ENCODE measurements at regions not wholly inside any gene's neighbourhood (a gene's known extent, or its start where the extent isn't known, plus 50 kb on each side); places are given as distances from the start of the nearest gene placed in this dataset.
"Not testable (repeated sequence)": the region's sequence is repeated elsewhere in the genome, so short reads cannot be mapped to it uniquely, and the experiment has no call there.

DNA sequence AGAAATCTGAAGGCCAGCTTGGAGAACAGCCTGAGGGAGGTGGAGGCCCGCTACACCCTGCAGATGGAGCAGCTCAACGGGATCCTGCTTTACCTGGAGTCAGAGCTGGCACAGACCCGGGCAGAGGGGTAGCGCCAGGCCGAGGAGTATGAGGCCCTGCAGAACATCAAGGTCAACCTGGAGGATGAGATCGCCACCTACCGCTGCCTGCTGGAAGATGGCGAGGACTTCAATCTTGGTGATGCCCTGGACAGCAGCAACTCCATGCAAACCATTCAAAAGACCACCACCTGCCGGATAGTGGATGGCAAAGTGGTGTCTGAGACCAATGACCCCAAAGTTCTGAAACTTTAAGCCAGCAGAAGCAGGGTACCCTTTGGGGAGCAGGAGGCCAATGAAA is 318.4 kb downstream of the ZFHX3 start:
- H3K27me3 ChIP-seq (replicated peaks); in situ Hi-C loops (cut with HindIII; ENCODE audit: low pct_ligation_motif_present, low sequenced_read_pairs); H3K36me3 ChIP-seq (replicated peaks); H3K27ac ChIP-seq; DNase-seq; H3K4me3 ChIP-seq (ENCODE audit: low read depth, low read length): not testable (repeated sequence)

DNA sequence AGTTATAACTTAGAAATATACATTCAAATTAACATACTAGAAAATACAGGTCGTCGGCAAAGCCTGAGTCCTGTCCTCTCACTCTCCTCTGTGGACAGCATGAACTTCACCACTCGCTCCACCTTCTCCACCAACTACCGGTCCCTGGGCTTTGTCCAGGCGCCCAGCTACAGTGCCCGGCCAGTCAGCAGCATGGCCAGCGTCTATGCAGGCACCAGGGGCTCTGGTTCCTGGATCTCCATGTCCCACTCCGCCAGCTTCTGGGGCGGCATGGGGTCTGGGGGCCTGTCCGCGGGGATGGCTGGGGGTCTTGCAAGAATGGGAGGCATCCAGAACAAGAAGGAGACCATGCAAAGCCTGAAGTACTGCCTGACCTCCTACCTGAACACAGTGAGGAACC is 319.4 kb downstream of the ZFHX3 start:
- no peaks in the 10 kb centered on the region for H3K27me3 ChIP-seq (replicated peaks)
- no peak overlapping the region for H3K4me3 ChIP-seq (ENCODE audit: low read depth, low read length)
- DNase-seq, result no peak
- no peak overlapping the region for H3K27ac ChIP-seq
- TF ChIP-seq, protein P1, sequence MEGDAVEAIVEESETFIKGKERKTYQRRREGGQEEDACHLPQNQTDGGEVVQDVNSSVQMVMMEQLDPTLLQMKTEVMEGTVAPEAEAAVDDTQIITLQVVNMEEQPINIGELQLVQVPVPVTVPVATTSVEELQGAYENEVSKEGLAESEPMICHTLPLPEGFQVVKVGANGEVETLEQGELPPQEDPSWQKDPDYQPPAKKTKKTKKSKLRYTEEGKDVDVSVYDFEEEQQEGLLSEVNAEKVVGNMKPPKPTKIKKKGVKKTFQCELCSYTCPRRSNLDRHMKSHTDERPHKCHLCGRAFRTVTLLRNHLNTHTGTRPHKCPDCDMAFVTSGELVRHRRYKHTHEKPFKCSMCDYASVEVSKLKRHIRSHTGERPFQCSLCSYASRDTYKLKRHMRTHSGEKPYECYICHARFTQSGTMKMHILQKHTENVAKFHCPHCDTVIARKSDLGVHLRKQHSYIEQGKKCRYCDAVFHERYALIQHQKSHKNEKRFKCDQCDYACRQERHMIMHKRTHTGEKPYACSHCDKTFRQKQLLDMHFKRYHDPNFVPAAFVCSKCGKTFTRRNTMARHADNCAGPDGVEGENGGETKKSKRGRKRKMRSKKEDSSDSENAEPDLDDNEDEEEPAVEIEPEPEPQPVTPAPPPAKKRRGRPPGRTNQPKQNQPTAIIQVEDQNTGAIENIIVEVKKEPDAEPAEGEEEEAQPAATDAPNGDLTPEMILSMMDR (IDR thresholded peaks at IDR 0.05; ENCODE audit: low read depth, low read length, missing control alignments), result no peak
- no peaks in the 10 kb centered on the region for H3K36me3 ChIP-seq (replicated peaks)
- in situ Hi-C loops (cut with HindIII; ENCODE audit: low pct_ligation_motif_present, low sequenced_read_pairs), result no loop called here

DNA sequence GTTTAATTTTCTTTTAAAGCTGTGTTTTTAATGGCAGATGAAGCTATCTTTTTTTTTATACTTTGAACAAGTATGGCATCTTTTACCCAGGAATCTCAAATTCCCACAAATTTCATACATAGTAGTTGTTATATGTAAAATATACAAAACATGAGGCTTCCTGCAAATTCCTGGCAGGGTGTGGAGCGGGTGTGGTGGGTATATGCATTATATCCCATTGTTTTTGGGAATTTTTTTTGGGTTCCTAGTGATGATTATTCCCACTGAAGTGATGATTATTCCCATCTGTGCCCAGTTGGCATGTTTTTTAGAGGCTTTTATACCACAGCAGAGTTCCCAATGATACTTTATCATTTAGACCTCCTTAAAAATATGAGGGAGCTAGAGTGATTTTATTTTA is 320.4 kb downstream of the ZFHX3 start:
- no peak overlapping the region for H3K27ac ChIP-seq
- H3K36me3 ChIP-seq (replicated peaks), result no peaks in the 10 kb centered on the region
- no peak for DNase-seq
- no peaks in the 10 kb centered on the region for H3K27me3 ChIP-seq (replicated peaks)
- TF ChIP-seq, protein P1 (IDR thresholded peaks at IDR 0.05; ENCODE audit: low read depth, low read length, missing control alignments), result no peak
- H3K4me3 ChIP-seq (ENCODE audit: low read depth, low read length), result no peak overlapping the region
- in situ Hi-C loops (cut with HindIII; ENCODE audit: low pct_ligation_motif_present, low sequenced_read_pairs), result no loop called here

DNA sequence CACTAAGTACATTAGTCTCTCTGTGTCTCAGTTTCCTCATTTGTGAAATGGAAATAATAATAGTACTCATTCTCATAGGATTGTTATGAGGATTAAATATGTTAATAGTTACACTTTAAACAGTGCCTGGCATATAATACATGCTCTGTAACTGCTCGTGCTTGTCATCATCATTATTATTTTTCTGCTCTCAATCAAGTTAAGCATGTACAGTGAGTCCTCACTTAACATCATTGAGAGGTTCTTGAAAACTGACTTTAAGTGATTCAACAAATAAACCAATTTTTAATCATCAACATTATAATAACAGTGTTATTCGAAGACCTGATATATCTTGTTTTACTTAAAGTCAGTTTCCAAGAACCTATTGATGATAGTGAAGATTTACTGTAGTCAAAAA is 322.3 kb downstream of the ZFHX3 start:
- Histone ChIP-seq H3K27ac (no peak overlapping the region), H3K27me3 (replicated peaks) (no peaks in the 10 kb centered on the region), H3K36me3 (replicated peaks) (no peaks in the 10 kb centered on the region), H3K4me3 (ENCODE audit: low read depth, low read length) (no peak overlapping the region)
- no peak for DNase-seq
- in situ Hi-C loops (cut with HindIII; ENCODE audit: low pct_ligation_motif_present, low sequenced_read_pairs), result no loop called here
- TF ChIP-seq, protein P1 (IDR thresholded peaks at IDR 0.05; ENCODE audit: low read depth, low read length, missing control alignments), result no peak

DNA sequence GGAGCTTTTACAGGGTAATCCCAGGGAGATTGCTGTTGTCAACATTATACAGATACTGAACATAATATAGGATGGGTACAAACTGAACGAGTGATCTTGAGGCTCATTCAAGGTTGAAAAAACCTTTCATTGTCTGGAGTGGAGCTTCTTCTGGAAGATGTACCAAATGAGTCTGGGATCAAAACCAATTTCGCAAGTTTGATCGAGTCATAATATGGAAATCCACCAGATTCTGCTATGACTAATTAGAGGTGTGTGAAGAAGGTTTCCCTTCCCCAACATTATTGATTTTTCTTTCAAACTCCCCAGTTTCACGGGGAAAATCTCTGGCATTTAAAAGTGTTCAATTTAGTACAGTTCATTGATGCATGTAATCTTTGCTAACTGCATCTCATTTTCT is 324.1 kb downstream of the ZFHX3 start:
- Histone ChIP-seq H3K36me3 (replicated peaks) (no peaks in the 10 kb centered on the region), H3K27me3 (replicated peaks) (no peaks in the 10 kb centered on the region), H3K27ac (no peak overlapping the region), H3K4me3 (ENCODE audit: low read depth, low read length) (no peak overlapping the region)
- TF ChIP-seq, protein P1 (IDR thresholded peaks at IDR 0.05; ENCODE audit: low read depth, low read length, missing control alignments), result no peak
- in situ Hi-C loops (cut with HindIII; ENCODE audit: low pct_ligation_motif_present, low sequenced_read_pairs), result no loop called here
- DNase-seq, result no peak

DNA sequence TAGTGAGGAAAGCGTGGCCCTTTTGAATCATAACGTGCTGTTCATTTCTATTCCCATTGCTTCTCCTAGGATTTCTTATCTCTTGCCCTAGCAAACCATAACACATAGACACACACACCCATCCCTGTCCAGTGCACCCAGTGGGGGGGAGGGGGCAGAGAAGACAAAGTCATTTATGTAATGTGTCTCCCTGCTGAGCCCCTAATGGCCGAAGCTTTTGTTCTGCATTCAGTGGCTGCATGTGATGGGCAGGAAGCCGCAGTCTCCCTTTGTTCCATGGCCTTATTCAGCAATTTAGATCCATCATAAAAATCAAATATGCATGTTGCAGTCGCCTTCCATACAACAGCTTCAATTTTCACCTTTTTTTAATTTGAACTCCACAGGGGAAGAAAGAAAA is 325.4 kb downstream of the ZFHX3 start:
- no peak overlapping the region for H3K27ac ChIP-seq
- TF ChIP-seq, protein P1 (IDR thresholded peaks at IDR 0.05; ENCODE audit: low read depth, low read length, missing control alignments), result no peak
- no peak overlapping the region for H3K4me3 ChIP-seq (ENCODE audit: low read depth, low read length)
- in situ Hi-C loops (cut with HindIII; ENCODE audit: low pct_ligation_motif_present, low sequenced_read_pairs), result no loop called here
- H3K27me3 ChIP-seq (replicated peaks), result no peaks in the 10 kb centered on the region
- H3K36me3 ChIP-seq (replicated peaks), result no peaks in the 10 kb centered on the region
- no peak for DNase-seq
